Progenitor cell of endocrine pancreas (in vitro differentiated cells): ENCODE measurements at regions not wholly inside any gene's neighbourhood (a gene's known extent, or its start where the extent isn't known, plus 50 kb on each side); places are given as distances from the start of the nearest gene placed in this dataset.
A peak's percentile ranks its signal among the peaks of the same experiment; 100 is the strongest.

ENCODE experiments used
- DNase-seq: peaks from one replicate; pipeline ENCODE4 v3.0.0; 2021; ENCODE audit warnings: low spot score; ENCODE audit not compliant: unreplicated experiment
- H3K27ac Mint-ChIP-seq: 2 replicates; pipeline ENCODE4 v1.8.0; 2021; ENCODE audit warnings: mild to moderate bottlenecking, moderate library complexity, mixed read lengths
- H3K27me3 Mint-ChIP-seq: 2 replicates; pipeline ENCODE4 v1.8.0; 2021; ENCODE audit warnings: mixed read lengths
- H3K36me3 Mint-ChIP-seq: 2 replicates; pipeline ENCODE4 v1.8.0; 2022; ENCODE audit warnings: mixed read lengths; ENCODE audit not compliant: insufficient read depth
- H3K4me1 Mint-ChIP-seq: 2 replicates; pipeline ENCODE4 v1.8.0; 2021; ENCODE audit warnings: low read depth, mixed read lengths
- H3K4me3 Mint-ChIP-seq: 2 replicates; pipeline ENCODE4 v1.8.0; 2021; ENCODE audit warnings: low read depth, mild to moderate bottlenecking, moderate library complexity, mixed read lengths
- H3K9me3 Mint-ChIP-seq: 2 replicates; pipeline ENCODE4 v1.8.0; 2021; ENCODE audit warnings: low read depth, mixed read lengths
- CTCF ChIP-seq: fragments of 200-600 bp; sonication (generic); IDR thresholded peaks from one replicate; pipeline ENCODE4 v1.5.0; 2021; ENCODE audit warnings: antibody characterized with exemption, mild to moderate bottlenecking; ENCODE audit not compliant: unreplicated experiment

- no peaks in the 10 kb centered on the region for H3K27me3 Mint-ChIP-seq
- no peaks in the 10 kb centered on the region for H3K36me3 Mint-ChIP-seq
- DNase-seq, result no peak
- no peaks in the 10 kb centered on the region for H3K9me3 Mint-ChIP-seq
- H3K27ac Mint-ChIP-seq, result peak overlapping the region; percentile 20
- no peak for TF ChIP-seq CTCF
- no peak overlapping the region for H3K4me3 Mint-ChIP-seq
- no peaks in the 10 kb centered on the region for H3K4me1 Mint-ChIP-seq
These were observed 755.4 kb upstream of the VRK2 start for GRCh38 chr2:57291209-57291608.

GRCh38 chr2:57296795-57297517 lies 749.6 kb upstream of the VRK2 start:
- Mint-ChIP-seq H3K36me3 (no peaks in the 10 kb centered on the region), H3K4me3 (no peak overlapping the region), H3K4me1 (no peaks in the 10 kb centered on the region), H3K27ac (no peak overlapping the region), H3K27me3 (no peaks in the 10 kb centered on the region), H3K9me3 (no peaks in the 10 kb centered on the region)
- no peak for TF ChIP-seq CTCF
- DNase-seq, result no peak

GRCh38 chr2:57313678-57314077 lies 732.9 kb upstream of the VRK2 start:
- H3K4me1 Mint-ChIP-seq, result peaks cover 5% of the 10 kb centered on the region
- peaks cover 5% of the 10 kb centered on the region for H3K27me3 Mint-ChIP-seq
- DNase-seq, result no peak
- no peak overlapping the region for H3K27ac Mint-ChIP-seq
- no peak for TF ChIP-seq CTCF
- no peak overlapping the region for H3K4me3 Mint-ChIP-seq
- no peaks in the 10 kb centered on the region for H3K36me3 Mint-ChIP-seq
- no peaks in the 10 kb centered on the region for H3K9me3 Mint-ChIP-seq

GRCh38 chr2:57314682-57315081 lies 731.9 kb upstream of the VRK2 start:
- TF ChIP-seq CTCF, result no peak
- Mint-ChIP-seq H3K4me1 (peaks cover 5% of the 10 kb centered on the region), H3K27me3 (peaks cover 6% of the 10 kb centered on the region), H3K27ac (no peak overlapping the region), H3K4me3 (no peak overlapping the region), H3K9me3 (no peaks in the 10 kb centered on the region), H3K36me3 (no peaks in the 10 kb centered on the region)
- no peak for DNase-seq

- Mint-ChIP-seq H3K4me3 (no peak overlapping the region), H3K9me3 (no peaks in the 10 kb centered on the region), H3K27ac (no peak overlapping the region), H3K4me1 (peaks cover 3% of the 10 kb centered on the region), H3K36me3 (no peaks in the 10 kb centered on the region), H3K27me3 (no peaks in the 10 kb centered on the region)
- TF ChIP-seq CTCF, result no peak
- no peak for DNase-seq
These were observed 716.2 kb upstream of the VRK2 start for GRCh38 chr2:57330447-57330846.
